GM12864 (cell line): ENCODE measurements at regions not wholly inside any gene's neighbourhood (a gene's known extent, or its start where the extent isn't known, plus 50 kb on each side); places are given as distances from the start of the nearest gene placed in this dataset.

ENCODE experiments used
- DNase-seq: peaks from one replicate; pipeline ENCODE4 v3.0.0-alpha.2; 2011; ENCODE audit warnings: low read depth
- H3K4me3 ChIP-seq: 2 replicates; pipeline ENCODE4 v1.5.1; 2011; ENCODE audit warnings: mild to moderate bottlenecking, low read depth, low read length, control low read depth
- TF ChIP-seq, protein P1 (sequence below): IDR thresholded peaks from 2 replicates; pipeline ENCODE4 v1.5.1; 2011; ENCODE audit warnings: low read depth, mild to moderate bottlenecking, moderate library complexity, low read length, control low read depth, inconsistent platforms; ENCODE audit errors: missing control alignments

DNA sequence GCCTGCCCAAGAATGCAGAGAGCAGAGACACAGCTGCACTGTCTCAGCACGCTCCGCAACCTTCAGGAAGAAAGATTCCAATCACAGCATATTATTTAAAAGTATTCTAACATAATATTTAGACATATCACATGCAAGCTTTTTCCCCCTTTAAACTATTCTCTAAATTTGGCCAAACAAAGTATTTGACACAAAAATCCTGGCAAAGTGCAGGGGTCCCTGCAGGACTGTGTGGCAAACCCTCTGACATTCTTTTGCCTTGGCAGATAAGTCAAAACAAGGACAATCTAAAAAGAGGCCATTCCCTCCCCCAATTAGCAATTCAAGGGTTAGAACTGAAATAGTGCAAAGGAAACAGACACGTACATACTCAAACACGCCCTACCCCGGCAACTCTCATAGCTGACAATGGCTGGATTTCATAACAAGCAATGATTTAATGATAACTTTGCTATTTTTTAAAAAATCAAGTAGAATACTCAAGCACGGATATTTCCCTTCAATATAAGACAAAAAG is 225.3 kb downstream of the MRPL39 start:
- no peak for DNase-seq
- H3K4me3 ChIP-seq: no peak overlapping the region
- TF ChIP-seq, protein P1, sequence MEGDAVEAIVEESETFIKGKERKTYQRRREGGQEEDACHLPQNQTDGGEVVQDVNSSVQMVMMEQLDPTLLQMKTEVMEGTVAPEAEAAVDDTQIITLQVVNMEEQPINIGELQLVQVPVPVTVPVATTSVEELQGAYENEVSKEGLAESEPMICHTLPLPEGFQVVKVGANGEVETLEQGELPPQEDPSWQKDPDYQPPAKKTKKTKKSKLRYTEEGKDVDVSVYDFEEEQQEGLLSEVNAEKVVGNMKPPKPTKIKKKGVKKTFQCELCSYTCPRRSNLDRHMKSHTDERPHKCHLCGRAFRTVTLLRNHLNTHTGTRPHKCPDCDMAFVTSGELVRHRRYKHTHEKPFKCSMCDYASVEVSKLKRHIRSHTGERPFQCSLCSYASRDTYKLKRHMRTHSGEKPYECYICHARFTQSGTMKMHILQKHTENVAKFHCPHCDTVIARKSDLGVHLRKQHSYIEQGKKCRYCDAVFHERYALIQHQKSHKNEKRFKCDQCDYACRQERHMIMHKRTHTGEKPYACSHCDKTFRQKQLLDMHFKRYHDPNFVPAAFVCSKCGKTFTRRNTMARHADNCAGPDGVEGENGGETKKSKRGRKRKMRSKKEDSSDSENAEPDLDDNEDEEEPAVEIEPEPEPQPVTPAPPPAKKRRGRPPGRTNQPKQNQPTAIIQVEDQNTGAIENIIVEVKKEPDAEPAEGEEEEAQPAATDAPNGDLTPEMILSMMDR: no peak

GRCh38 chr21:25375675-25376074 is 231.6 kb downstream of the MRPL39 start:
- no peak overlapping the region for H3K4me3 ChIP-seq
- DNase-seq: no peak
- TF ChIP-seq, protein P1: no peak

DNA sequence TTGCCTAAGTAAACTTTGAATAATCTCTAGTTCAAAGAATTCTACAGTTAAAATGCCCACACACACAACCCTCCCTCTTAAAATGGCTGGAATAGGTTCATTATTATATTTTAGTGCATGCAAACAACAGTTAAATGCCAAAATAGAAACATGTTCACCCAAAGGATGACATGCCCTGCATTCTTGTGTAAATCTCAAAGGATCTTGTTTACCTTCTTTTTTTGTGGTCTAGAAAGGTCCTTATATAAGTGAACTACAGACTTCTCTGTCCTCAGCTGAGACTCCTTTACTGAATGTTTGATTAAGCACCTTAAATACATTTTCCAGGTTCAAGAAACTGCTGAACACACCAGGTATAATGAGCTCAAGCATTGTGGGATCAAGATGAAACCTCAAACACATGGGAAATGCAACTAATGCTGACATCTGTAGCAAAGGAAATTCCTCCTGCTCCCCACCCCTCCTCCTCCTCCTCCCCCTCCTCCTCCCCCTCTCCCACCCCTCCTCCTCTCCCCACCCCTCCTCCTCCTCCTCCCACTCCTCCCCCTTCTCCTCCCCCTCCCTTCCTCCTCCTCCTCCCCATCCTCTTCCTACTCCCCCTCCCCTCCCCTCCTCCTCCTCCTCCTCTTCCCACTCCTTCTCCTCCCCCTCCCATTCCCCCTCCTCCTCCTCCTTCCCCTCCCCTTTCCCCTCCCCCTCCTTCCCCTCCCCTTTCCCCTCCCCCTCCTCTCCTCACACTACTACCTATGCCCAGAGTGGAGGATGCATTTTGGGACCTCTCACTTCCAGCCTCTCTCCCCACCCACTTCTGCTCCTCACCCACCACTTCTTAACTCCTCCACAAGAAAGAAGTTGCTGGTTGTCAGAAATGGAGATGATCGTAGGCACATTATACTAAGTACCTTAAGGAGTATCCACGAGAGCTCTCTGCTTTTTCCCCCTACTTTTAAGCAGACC is 233.9 kb downstream of the MRPL39 start:
- no peak overlapping the region for H3K4me3 ChIP-seq
- TF ChIP-seq, protein P1: no peak
- DNase-seq: no peak

DNA sequence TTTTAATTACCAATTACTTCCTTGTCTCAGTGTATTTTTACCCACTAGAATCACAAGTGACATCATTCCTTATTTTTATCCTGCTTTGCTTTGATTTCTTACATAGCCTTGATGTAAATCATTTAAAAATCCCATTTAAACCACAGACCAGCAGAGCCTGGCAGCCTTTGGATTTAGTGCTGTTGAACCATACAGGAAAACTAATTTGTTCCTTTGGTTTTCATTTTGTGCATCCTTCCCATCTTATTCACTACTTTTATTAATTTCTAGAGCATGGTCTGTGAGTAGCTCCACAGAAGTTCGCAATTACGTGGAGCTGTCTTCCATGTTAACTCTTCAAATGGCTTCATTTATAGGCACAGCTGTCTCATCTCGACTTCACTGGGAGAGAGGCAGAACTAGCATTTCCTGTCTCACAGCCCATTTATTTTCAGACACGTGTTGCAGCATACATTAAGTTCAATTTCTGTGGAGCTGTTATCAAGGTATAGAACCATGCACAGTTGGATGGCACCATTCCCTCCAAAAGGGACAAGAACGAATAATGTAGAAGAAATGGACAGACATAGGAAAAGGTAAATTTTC is 235.3 kb downstream of the MRPL39 start:
- H3K4me3 ChIP-seq: no peak overlapping the region
- TF ChIP-seq, protein P1: no peak
- no peak for DNase-seq

- DNase-seq: no peak
- no peak overlapping the region for H3K4me3 ChIP-seq
- TF ChIP-seq, protein P1: no peak
Observed at GRCh38 chr21:25370311-25370744, 237.0 kb downstream of the MRPL39 start.

DNA sequence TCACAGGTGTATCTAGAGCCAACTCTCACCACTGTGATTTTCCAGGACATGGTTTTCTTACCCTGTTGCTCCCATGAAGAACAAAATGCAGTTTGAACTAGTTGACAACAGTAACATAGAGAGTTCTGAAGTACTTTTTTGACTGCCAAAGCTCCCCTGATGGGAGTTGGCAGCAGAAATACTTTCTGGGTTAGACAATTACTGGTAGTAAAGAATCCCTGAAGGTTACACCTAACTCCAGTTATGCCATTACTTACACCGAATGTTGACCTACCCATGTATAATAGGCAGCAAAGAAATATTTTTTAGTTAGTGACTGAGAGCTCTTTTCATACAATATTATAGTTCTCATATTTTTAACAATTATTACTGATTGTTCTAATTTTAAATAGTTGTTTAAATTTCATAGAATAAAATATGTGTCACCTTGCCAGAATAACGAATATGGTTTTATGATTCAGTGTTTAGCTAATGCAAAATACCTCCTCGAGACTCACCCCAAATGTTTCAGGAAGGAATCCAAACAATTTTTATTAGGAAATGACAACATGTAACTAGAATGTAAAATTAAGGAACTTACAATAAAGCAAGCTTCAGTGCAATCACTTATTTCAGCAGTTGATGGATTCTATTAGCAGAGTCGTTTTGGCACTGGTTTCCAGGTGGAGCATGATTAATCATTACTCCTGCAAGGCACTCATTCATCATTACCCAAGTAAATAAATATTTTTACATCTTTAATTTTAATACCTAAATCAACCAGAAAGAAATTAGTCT is 237.6 kb downstream of the MRPL39 start:
- TF ChIP-seq, protein P1: no peak
- H3K4me3 ChIP-seq: no peak overlapping the region
- no peak for DNase-seq
